Liver (tissue), 8 donors: ENCODE measurements at regions not wholly inside any gene's neighbourhood (a gene's known extent, or its start where the extent isn't known, plus 50 kb on each side); places are given as distances from the start of the nearest gene placed in this dataset.

Experiments
- DNase-seq: peaks from one replicate; pipeline ENCODE4 v3.0.0-alpha.2; 2017; ENCODE audit warnings: low spot score
- H3K27ac ChIP-seq, 2 donors: one replicate each; pipeline ENCODE4 v1.7.0; 2013; ENCODE audit warnings: inconsistent platforms in 2 of 2, low read length in 2 of 2, control low read depth in 1 of 2, low read depth in 1 of 2, mild to moderate bottlenecking in 1 of 2
- H3K27me3 ChIP-seq, 4 donors: one replicate each; pipeline versions ENCODE4 v1.6.1 to v1.7.0; 2013; ENCODE audit warnings: low read length in 3 of 4, inconsistent platforms in 1 of 4, mild to moderate bottlenecking in 1 of 4, moderate library complexity in 1 of 4; ENCODE audit not compliant: control insufficient read depth in 4 of 4, insufficient read depth in 4 of 4
- H3K36me3 ChIP-seq, 4 donors: one replicate each; pipeline versions ENCODE4 v1.6.1 to v1.7.0; 2013; ENCODE audit warnings: low read length in 3 of 4, mild to moderate bottlenecking in 3 of 4, low read depth in 1 of 4, moderate library complexity in 1 of 4; ENCODE audit not compliant: control insufficient read depth in 4 of 4, insufficient read depth in 3 of 4
- H3K4me1 ChIP-seq, 4 donors: one replicate each; pipeline versions ENCODE4 v1.6.1 to v1.7.0; 2013; ENCODE audit warnings: low read length in 3 of 4, mild to moderate bottlenecking in 3 of 4, moderate library complexity in 1 of 4; ENCODE audit not compliant: control insufficient read depth in 4 of 4, insufficient read depth in 4 of 4
- H3K4me3 ChIP-seq, 3 donors: one replicate each; pipeline versions ENCODE4 v1.6.1 to v1.7.0; 2013; ENCODE audit warnings: low read length in 3 of 3, control low read depth in 1 of 3, low read depth in 1 of 3, mild to moderate bottlenecking in 1 of 3
- H3K9ac ChIP-seq, 2 donors: one replicate each; pipeline ENCODE4 v1.7.0; 2013; ENCODE audit warnings: low read length in 2 of 2, mild to moderate bottlenecking in 2 of 2, moderate library complexity in 2 of 2, control low read depth in 1 of 2, low read depth in 1 of 2
- H3K9me3 ChIP-seq, 4 donors: one replicate each; pipeline versions ENCODE4 v1.6.1 to v1.7.0; 2013; ENCODE audit warnings: low read length in 3 of 4; ENCODE audit not compliant: control insufficient read depth in 4 of 4
- CTCF ChIP-seq: fragments of 150-350 bp; IDR thresholded peaks from 2 replicates; pipeline ENCODE4 v1.5.1; 2017; ENCODE audit warnings: improper control_type of control experiment, low read depth, low read length; ENCODE audit not compliant: missing input control
- EGR1 ChIP-seq, 2 donors: IDR thresholded peaks; 2 replicates each; pipeline ENCODE4 v1.6.1; 2016 to 2018; ENCODE audit warnings: antibody characterized with exemption in 2 of 2, low read depth in 2 of 2
- FOXA1 ChIP-seq: IDR thresholded peaks from 2 replicates; pipeline ENCODE4 v1.6.1; 2016; ENCODE audit warnings: antibody characterized with exemption
- FOXA2 ChIP-seq: IDR thresholded peaks from 2 replicates; pipeline ENCODE4 v1.6.1; 2016; ENCODE audit warnings: antibody characterized with exemption
- HNF4A ChIP-seq, 2 donors: conservative IDR thresholded peaks; 2 replicates each; pipeline ENCODE4 v1.6.1; 2016; ENCODE audit warnings: antibody characterized with exemption in 2 of 2, mild to moderate bottlenecking in 2 of 2
- JUND ChIP-seq, 2 donors: IDR thresholded peaks; 2 replicates each; pipeline ENCODE4 v1.6.1; 2016; ENCODE audit warnings: antibody characterized with exemption in 2 of 2
- MAX ChIP-seq: IDR thresholded peaks from 2 replicates; pipeline ENCODE4 v1.6.1; 2016; ENCODE audit warnings: antibody characterized with exemption
- NR2F2 ChIP-seq: IDR thresholded peaks from 2 replicates; pipeline ENCODE4 v1.6.1; 2016; ENCODE audit warnings: antibody characterized with exemption
- RAD21 ChIP-seq, 2 donors: IDR thresholded peaks; 2 replicates each; pipeline ENCODE4 v1.6.1; 2016; ENCODE audit warnings: antibody characterized with exemption in 2 of 2, mild to moderate bottlenecking in 2 of 2
- REST ChIP-seq: IDR thresholded peaks from 2 replicates; pipeline ENCODE4 v1.6.1; 2016; ENCODE audit warnings: antibody characterized with exemption, mild to moderate bottlenecking
- SP1 ChIP-seq: IDR thresholded peaks from 2 replicates; pipeline ENCODE4 v1.6.1; 2018; ENCODE audit warnings: antibody characterized with exemption, mild to moderate bottlenecking
- YY1 ChIP-seq: IDR thresholded peaks from 2 replicates; pipeline ENCODE4 v1.6.1; 2016; ENCODE audit warnings: antibody characterized with exemption, mild to moderate bottlenecking
- WGBS: extraction: QIAGEN DNeasy Blood & Tissue Kit; methylation state at CpG from one replicate; pipeline ENCODE4 v1.1.7; 2013; 5-methylcytosine and 5-hydroxymethylcytosine counted together
- donor health status: healthy.
- donor health status: healthy.
- donor health status: healthy.
- donor health status: healthy.
- donor health status: healthy.

- no peak for TF ChIP-seq RAD21 (IDR thresholded peaks at IDR 0.05)
- no peak for TF ChIP-seq CTCF
- no peak for TF ChIP-seq NR2F2
- H3K27me3 ChIP-seq: no peaks in the 10 kb centered on the region
- DNase-seq: no peak
- 55% methylated on average over 5 of the region's 5 CpGs for WGBS
- no peak overlapping the region for H3K9ac ChIP-seq
- no peaks in the 10 kb centered on the region for H3K9me3 ChIP-seq
- no peak overlapping the region for H3K27ac ChIP-seq
- H3K4me3 ChIP-seq: no peak overlapping the region
- H3K36me3 ChIP-seq: no peaks in the 10 kb centered on the region
- no peaks in the 10 kb centered on the region for H3K4me1 ChIP-seq
Measured at GRCh38 chr13:39254601-39255000, 216.3 kb downstream of the NHLRC3 start.

- TF ChIP-seq MAX (no peak), RAD21 (IDR thresholded peaks at IDR 0.05) (peak in 1 of 2 donors; percentile 13), REST (no peak)
- H3K27ac ChIP-seq: no peak overlapping the region
- DNase-seq: no peak
- H3K36me3 ChIP-seq: no peaks in the 10 kb centered on the region
- H3K27me3 ChIP-seq: no peaks in the 10 kb centered on the region
- H3K9me3 ChIP-seq: no peaks in the 10 kb centered on the region
- 85% methylated on average over 3 of the region's 3 CpGs for WGBS
- H3K4me1 ChIP-seq: no peaks in the 10 kb centered on the region
- no peak overlapping the region for H3K4me3 ChIP-seq
- no peak overlapping the region for H3K9ac ChIP-seq
Measured at GRCh38 chr13:39257642-39258041, 219.4 kb downstream of the NHLRC3 start.

GRCh38 chr13:39259371-39260140, 221.3 kb downstream of the NHLRC3 start:
- 40% methylated on average over 2 of the region's 2 CpGs for WGBS
- peaks cover 0 to 9% (median 0%) of the 10 kb centered on the region in 4 donors for H3K4me1 ChIP-seq

More at GRCh38 chr13:39259371-39260140, 221.3 kb downstream of the NHLRC3 start:
- Histone ChIP-seq H3K4me3 (no peak overlapping the region), H3K9me3 (no peaks in the 10 kb centered on the region), H3K27me3 (no peaks in the 10 kb centered on the region), H3K9ac (no peak overlapping the region), H3K36me3 (no peaks in the 10 kb centered on the region), H3K27ac (no peak overlapping the region)
- DNase-seq: no peak
- TF ChIP-seq YY1: no peak
- no peak for TF ChIP-seq HNF4A (conservative IDR thresholded peaks at IDR 0.05)
- no peak for TF ChIP-seq SP1
- TF ChIP-seq JUND (IDR thresholded peaks at IDR 0.05): no peak
- no peak for TF ChIP-seq FOXA2
- no peak for TF ChIP-seq FOXA1
- no peak for TF ChIP-seq EGR1 (IDR thresholded peaks at IDR 0.05; ENCODE audit: low read depth in 2 of 2)
- TF ChIP-seq REST: no peak
